ENCODE measurements at regions not wholly inside any gene's neighbourhood (a gene's known extent, or its start where the extent isn't known, plus 50 kb on each side); places are given as distances from the start of the nearest gene placed in this dataset.

- no peak overlapping the region for H2AFZ ChIP-seq (ENCODE audit: low read depth)
- ChIA-PET POLR2A (no interaction called here), CTCF (no interaction called here)
- no peaks in the 10 kb centered on the region for H3K79me2 ChIP-seq (ENCODE audit: insufficient read depth)
- no peaks in the 10 kb centered on the region for H4K20me1 ChIP-seq (ENCODE audit: insufficient read depth)
- no peaks in the 10 kb centered on the region for H3K9me3 ChIP-seq
- H3F3A ChIP-seq (replicated peaks; ENCODE audit: insufficient read depth), result no peaks in the 10 kb centered on the region
- no peak overlapping the region for H3K27ac ChIP-seq (ENCODE audit: low read depth in 2 of 2, low read length in 1 of 2)
- no peaks in the 10 kb centered on the region for H3K9me2 ChIP-seq
- WGBS (ENCODE audit: low lambda C conversion rate), result 91% methylated on average over 2 of the region's 2 CpGs
- TF ChIP-seq RCOR1 (IDR thresholded peaks at IDR 0.05; ENCODE audit: low read length), result no peak
- H3K36me3 ChIP-seq (replicated peaks in 1 of 2; ENCODE audit: control insufficient read depth in 1 of 2, insufficient read depth in 2 of 2, low read length in 1 of 2), result no peaks in the 10 kb centered on the region
- H3K27me3 ChIP-seq (ENCODE audit: insufficient read depth), result no peaks in the 10 kb centered on the region
- no peak overlapping the region for H3K9ac ChIP-seq
- no peak for DNase-seq
- peaks cover 0 to 18% of the 10 kb centered on the region in 2 experiments; a peak in 2 of 4 replicates for H3K4me1 ChIP-seq (ENCODE audit: control insufficient read depth in 1 of 2, insufficient read depth in 2 of 2, low read depth in 1 of 2, low read length in 1 of 2)
- no peak overlapping the region for H3K4me3 ChIP-seq (ENCODE audit: low read depth in 2 of 2, low read length in 1 of 2)
- no peak overlapping the region for H3K4me2 ChIP-seq
Observed at GRCh38 chr2:217286833-217287232, 427.0 kb upstream of the TNP1 start.

DNA sequence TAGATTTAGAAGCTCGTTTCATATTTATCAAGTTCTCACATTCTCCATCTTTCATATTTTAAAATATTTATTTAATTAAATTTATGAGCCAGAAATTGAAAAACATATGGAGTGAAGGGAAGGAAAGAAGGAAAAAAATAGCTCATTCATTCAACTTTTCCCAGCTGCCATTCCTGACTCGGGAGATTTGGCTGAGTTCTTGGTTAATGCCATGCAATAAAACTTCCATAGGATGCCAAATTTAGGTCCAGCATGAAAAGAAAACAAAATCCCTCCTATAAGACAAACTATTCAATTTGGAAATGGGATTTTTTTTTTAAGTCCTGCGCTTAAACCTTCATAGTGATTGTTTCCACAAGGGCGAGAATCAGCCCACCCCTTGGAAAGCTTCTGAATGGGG lies 426.1 kb upstream of the TNP1 start:
- Histone ChIP-seq H4K20me1 (ENCODE audit: insufficient read depth) (no peaks in the 10 kb centered on the region), H3K9me3 (no peaks in the 10 kb centered on the region), H2AFZ (ENCODE audit: low read depth) (no peak overlapping the region), H3K36me3 (replicated peaks in 1 of 2; ENCODE audit: control insufficient read depth in 1 of 2, insufficient read depth in 2 of 2, low read length in 1 of 2) (no peaks in the 10 kb centered on the region), H3K27ac (ENCODE audit: low read depth in 2 of 2, low read length in 1 of 2) (no peak overlapping the region), H3K9me2 (no peaks in the 10 kb centered on the region), H3K4me3 (ENCODE audit: low read depth in 2 of 2, low read length in 1 of 2) (no peak overlapping the region), H3K27me3 (ENCODE audit: insufficient read depth) (no peaks in the 10 kb centered on the region), H3K4me2 (no peak overlapping the region), H3K4me1 (ENCODE audit: control insufficient read depth in 1 of 2, insufficient read depth in 2 of 2, low read depth in 1 of 2, low read length in 1 of 2) (peaks cover 0 to 18% of the 10 kb centered on the region in 2 experiments; a peak in 2 of 4 replicates), H3K79me2 (ENCODE audit: insufficient read depth) (no peaks in the 10 kb centered on the region), H3K9ac (no peak overlapping the region), H3F3A (replicated peaks; ENCODE audit: insufficient read depth) (no peaks in the 10 kb centered on the region)
- 86% methylated on average over 4 of the region's 4 CpGs for WGBS (ENCODE audit: low lambda C conversion rate)
- ChIA-PET CTCF (interaction anchor here (0.6 to 2.3 kb wide), 2 partner anchors 12 to 18 kb away, joined by 3 to 5 read pairs; no protein-coding TSS in a partner anchor), POLR2A (interaction anchor here (0.6 kb wide), 1 partner anchor 101 kb away, joined by 4 read pairs; no protein-coding TSS in a partner anchor)
- no peak for TF ChIP-seq SIN3A (IDR thresholded peaks at IDR 0.05; ENCODE audit: borderline replicate concordance, low read depth, low read length)
- TF ChIP-seq YY1 (IDR thresholded peaks at IDR 0.05; ENCODE audit: low read depth), result no peak
- TF ChIP-seq FOXM1 (IDR thresholded peaks at IDR 0.05; ENCODE audit: low read depth), result no peak
- TF ChIP-seq, protein P1, sequence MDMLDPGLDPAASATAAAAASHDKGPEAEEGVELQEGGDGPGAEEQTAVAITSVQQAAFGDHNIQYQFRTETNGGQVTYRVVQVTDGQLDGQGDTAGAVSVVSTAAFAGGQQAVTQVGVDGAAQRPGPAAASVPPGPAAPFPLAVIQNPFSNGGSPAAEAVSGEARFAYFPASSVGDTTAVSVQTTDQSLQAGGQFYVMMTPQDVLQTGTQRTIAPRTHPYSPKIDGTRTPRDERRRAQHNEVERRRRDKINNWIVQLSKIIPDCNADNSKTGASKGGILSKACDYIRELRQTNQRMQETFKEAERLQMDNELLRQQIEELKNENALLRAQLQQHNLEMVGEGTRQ (IDR thresholded peaks at IDR 0.05; ENCODE audit: borderline replicate concordance, low read depth, low read length), result no peak
- no peak for TF ChIP-seq NFIC (IDR thresholded peaks at IDR 0.05; ENCODE audit: borderline replicate concordance)
- TF ChIP-seq POLR2AphosphoS5 (IDR thresholded peaks at IDR 0.05; ENCODE audit: low read depth, low read length), result no peak
- TF ChIP-seq IRF3 (IDR thresholded peaks at IDR 0.05; ENCODE audit: low read depth, low read length), result no peak
- TF ChIP-seq GABPA (IDR thresholded peaks at IDR 0.05; ENCODE audit: low read depth), result no peak
- TF ChIP-seq GATA2 (CRISPR knock-in tag; IDR thresholded peaks at IDR 0.05), result no peak
- DNase-seq, result no peak

GRCh38 chr2:217283460-217283859 lies 423.6 kb upstream of the TNP1 start:
- Histone ChIP-seq H3K79me2 (ENCODE audit: insufficient read depth) (no peaks in the 10 kb centered on the region), H2AFZ (ENCODE audit: low read depth) (no peak overlapping the region), H3K27ac (ENCODE audit: low read depth in 2 of 2, low read length in 1 of 2) (no peak overlapping the region), H3K9ac (no peak overlapping the region), H3K4me3 (ENCODE audit: low read depth in 2 of 2, low read length in 1 of 2) (no peak overlapping the region), H3K27me3 (ENCODE audit: insufficient read depth) (no peaks in the 10 kb centered on the region), H3K36me3 (replicated peaks in 1 of 2; ENCODE audit: control insufficient read depth in 1 of 2, insufficient read depth in 2 of 2, low read length in 1 of 2) (no peaks in the 10 kb centered on the region), H3K4me1 (ENCODE audit: control insufficient read depth in 1 of 2, insufficient read depth in 2 of 2, low read depth in 1 of 2, low read length in 1 of 2) (peaks cover 2 to 9% of the 10 kb centered on the region in 2 experiments), H4K20me1 (ENCODE audit: insufficient read depth) (no peaks in the 10 kb centered on the region), H3K9me3 (no peaks in the 10 kb centered on the region), H3K4me2 (no peak overlapping the region), H3K9me2 (no peaks in the 10 kb centered on the region), H3F3A (replicated peaks; ENCODE audit: insufficient read depth) (peaks cover 10% of the 10 kb centered on the region)
- POLR2A ChIA-PET, result no interaction called here
- 78% methylated on average over 6 of the region's 6 CpGs for WGBS (ENCODE audit: low lambda C conversion rate)
- TF ChIP-seq RXRA (IDR thresholded peaks at IDR 0.05; ENCODE audit: borderline replicate concordance, low read depth) (no peak), ELF1 (IDR thresholded peaks at IDR 0.05) (no peak), GABPA (IDR thresholded peaks at IDR 0.05; ENCODE audit: low read depth) (no peak), IRF3 (IDR thresholded peaks at IDR 0.05; ENCODE audit: low read depth, low read length) (no peak), TAF1 (IDR thresholded peaks at IDR 0.05; ENCODE audit: borderline replicate concordance, low read depth, low read length) (no peak), MXI1 (IDR thresholded peaks at IDR 0.05; ENCODE audit: low read depth, low read length) (no peak)
- TF ChIP-seq, protein P2, sequence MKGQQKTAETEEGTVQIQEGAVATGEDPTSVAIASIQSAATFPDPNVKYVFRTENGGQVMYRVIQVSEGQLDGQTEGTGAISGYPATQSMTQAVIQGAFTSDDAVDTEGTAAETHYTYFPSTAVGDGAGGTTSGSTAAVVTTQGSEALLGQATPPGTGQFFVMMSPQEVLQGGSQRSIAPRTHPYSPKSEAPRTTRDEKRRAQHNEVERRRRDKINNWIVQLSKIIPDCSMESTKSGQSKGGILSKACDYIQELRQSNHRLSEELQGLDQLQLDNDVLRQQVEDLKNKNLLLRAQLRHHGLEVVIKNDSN (IDR thresholded peaks at IDR 0.05; ENCODE audit: borderline replicate concordance, low read depth), result no peak
- TF ChIP-seq, protein P3, sequence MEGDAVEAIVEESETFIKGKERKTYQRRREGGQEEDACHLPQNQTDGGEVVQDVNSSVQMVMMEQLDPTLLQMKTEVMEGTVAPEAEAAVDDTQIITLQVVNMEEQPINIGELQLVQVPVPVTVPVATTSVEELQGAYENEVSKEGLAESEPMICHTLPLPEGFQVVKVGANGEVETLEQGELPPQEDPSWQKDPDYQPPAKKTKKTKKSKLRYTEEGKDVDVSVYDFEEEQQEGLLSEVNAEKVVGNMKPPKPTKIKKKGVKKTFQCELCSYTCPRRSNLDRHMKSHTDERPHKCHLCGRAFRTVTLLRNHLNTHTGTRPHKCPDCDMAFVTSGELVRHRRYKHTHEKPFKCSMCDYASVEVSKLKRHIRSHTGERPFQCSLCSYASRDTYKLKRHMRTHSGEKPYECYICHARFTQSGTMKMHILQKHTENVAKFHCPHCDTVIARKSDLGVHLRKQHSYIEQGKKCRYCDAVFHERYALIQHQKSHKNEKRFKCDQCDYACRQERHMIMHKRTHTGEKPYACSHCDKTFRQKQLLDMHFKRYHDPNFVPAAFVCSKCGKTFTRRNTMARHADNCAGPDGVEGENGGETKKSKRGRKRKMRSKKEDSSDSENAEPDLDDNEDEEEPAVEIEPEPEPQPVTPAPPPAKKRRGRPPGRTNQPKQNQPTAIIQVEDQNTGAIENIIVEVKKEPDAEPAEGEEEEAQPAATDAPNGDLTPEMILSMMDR (IDR thresholded peaks at IDR 0.05), result no peak
- no peak for DNase-seq
- CTCF ChIA-PET, result interaction anchor here (1.1 kb wide), 1 partner anchor 583 kb away, joined by 4 read pairs; no protein-coding TSS in a partner anchor
